ENCODE measurements at regions not wholly inside any gene's neighbourhood (a gene's known extent, or its start where the extent isn't known, plus 50 kb on each side); places are given as distances from the start of the nearest gene placed in this dataset.

DNA sequence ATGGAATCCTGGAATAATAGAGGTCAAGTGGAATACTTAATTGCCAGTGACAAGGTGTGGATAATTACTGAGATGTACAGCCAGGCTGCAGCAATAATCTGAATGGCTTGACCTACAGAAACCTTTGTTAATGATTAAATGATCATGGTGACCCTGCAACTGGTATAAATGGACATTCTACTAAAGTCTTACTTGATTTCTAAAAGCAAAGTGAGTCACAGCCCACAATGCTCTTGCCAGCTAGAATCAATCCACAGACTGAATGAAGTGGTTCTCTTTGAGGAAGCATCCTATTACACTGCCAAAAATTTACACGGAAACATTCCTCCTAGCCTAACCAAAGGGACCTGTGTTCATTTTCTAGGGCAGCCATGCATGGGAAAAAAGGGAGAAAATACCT lies 518.5 kb downstream of the SOX5 start:
- H3K36me3 Mint-ChIP-seq = no peaks in the 10 kb centered on the region
- no peak for ATAC-seq
- peaks cover 17% of the 10 kb centered on the region for H3K9me3 Mint-ChIP-seq
- H3K4me1 Mint-ChIP-seq = no peaks in the 10 kb centered on the region
- no peak for DNase-seq (ENCODE audit: low spot score in 2 of 2)
- H3K27ac Mint-ChIP-seq = no peak overlapping the region
- H3K4me3 Mint-ChIP-seq = no peak overlapping the region

DNA sequence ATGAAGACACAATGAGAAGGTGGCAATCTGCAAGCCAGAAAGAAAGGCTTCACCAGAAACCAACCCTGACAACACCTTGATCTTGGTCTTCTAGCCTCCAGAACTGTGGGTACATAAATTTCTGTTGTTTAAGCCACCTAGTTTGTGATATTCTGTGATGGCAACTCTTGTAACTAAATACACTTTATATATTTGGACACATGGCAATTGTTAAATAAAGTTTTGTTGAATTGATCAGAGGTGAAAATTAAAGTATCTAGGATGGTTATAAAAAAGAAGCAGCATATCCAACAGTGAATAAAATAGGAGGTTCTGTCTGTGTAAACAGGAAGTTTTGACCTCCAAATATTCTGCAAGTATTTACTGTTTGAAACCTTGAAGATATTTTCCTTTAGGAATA lies 516.3 kb downstream of the SOX5 start:
- no peak for ATAC-seq
- Mint-ChIP-seq H3K27ac (no peak overlapping the region), H3K4me1 (no peaks in the 10 kb centered on the region), H3K36me3 (no peaks in the 10 kb centered on the region), H3K4me3 (no peak overlapping the region), H3K9me3 (peaks cover 12% of the 10 kb centered on the region)
- DNase-seq (ENCODE audit: low spot score in 2 of 2) = no peak

DNA sequence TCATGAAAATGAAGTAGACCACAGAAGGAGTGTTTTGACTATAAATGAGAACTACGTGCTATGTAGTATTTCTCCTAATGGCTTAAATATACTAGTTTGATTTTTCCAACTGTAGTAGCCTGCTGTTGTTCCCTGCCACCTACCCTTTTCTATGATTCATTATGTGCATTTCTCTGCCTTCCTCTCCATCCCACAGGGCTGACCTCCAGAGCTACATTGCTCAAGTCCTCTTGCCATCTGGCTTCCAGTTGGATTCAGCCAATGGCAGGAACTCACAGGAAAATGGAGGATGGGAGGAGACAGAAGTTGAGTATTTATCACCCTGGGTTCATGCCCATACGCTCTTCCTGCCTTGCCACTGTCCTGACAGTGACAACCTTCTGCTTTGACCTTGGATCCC lies 515.3 kb downstream of the SOX5 start:
- H3K36me3 Mint-ChIP-seq = no peaks in the 10 kb centered on the region
- ATAC-seq = no peak
- no peak overlapping the region for H3K4me3 Mint-ChIP-seq
- H3K4me1 Mint-ChIP-seq = no peaks in the 10 kb centered on the region
- no peak overlapping the region for H3K27ac Mint-ChIP-seq
- DNase-seq (ENCODE audit: low spot score in 2 of 2) = no peak
- peaks cover 12% of the 10 kb centered on the region for H3K9me3 Mint-ChIP-seq

DNA sequence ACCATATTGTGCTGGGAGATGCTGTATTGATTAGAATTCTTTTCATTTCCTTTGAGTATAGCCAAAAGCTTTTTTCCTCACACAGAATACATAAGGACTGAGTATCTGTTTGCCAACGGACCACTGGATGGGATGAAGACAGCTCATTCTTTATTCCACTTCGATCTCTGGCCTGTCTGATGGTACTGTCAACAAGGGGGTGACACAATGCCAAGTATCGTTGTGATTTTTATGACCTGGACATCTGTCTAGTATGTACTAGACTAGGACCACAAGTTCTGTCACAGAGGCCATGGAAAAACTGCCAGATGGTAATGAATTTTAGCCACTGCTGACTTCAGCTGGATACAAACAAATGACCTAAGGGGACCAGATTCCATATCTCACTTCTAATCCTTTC lies 502.7 kb downstream of the SOX5 start:
- H3K36me3 Mint-ChIP-seq = no peaks in the 10 kb centered on the region
- DNase-seq (ENCODE audit: low spot score in 2 of 2) = no peak
- H3K27ac Mint-ChIP-seq = no peak overlapping the region
- ATAC-seq = no peak
- H3K9me3 Mint-ChIP-seq = no peaks in the 10 kb centered on the region
- H3K4me3 Mint-ChIP-seq = no peak overlapping the region
- H3K4me1 Mint-ChIP-seq = no peaks in the 10 kb centered on the region

DNA sequence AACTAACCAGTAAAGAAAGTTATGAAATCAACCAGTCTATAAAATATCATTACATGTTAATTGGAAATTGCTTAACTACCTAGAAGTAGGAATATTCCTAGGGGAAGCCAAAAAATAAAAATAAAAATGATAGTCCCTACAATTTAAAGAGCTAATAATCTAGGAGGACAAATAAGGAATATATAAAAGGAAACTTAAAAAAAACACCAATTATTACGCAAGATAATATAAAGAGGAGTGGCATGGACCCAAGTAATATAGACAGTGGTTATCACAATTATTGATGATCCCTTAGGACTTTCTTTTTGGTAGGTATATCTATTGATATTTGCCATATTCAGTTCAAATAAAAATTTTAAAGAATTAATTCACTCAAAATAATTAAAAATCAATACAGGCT lies 498.7 kb downstream of the SOX5 start:
- Mint-ChIP-seq H3K4me1 (no peaks in the 10 kb centered on the region), H3K4me3 (no peak overlapping the region), H3K27ac (no peak overlapping the region), H3K9me3 (peaks cover 7% of the 10 kb centered on the region), H3K36me3 (no peaks in the 10 kb centered on the region)
- ATAC-seq (no peak), DNase-seq (ENCODE audit: low spot score in 2 of 2) (no peak)

DNA sequence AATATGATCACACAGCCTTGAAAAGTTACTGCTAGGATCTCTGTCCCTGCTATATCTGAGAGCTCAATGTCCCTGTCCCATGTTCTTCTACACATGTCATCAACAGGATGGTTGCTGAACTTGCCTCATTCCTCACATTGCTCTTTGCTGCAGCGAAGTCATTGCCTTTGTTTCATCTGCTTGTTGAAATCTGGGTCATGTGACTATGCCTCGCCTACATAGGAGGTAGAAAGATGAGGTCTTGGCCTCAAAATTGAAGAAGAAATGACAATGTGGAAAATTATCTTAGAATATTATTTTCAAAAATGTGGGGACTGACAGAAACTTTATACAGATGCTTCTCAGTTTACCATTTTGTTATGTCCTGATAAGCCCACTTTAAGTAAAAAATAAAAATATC lies 494.2 kb downstream of the SOX5 start:
- no peaks in the 10 kb centered on the region for H3K4me1 Mint-ChIP-seq
- H3K4me3 Mint-ChIP-seq = no peak overlapping the region
- no peak for DNase-seq (ENCODE audit: low spot score in 2 of 2)
- no peaks in the 10 kb centered on the region for H3K36me3 Mint-ChIP-seq
- no peak for ATAC-seq
- peaks cover 7% of the 10 kb centered on the region for H3K9me3 Mint-ChIP-seq
- no peak overlapping the region for H3K27ac Mint-ChIP-seq

DNA sequence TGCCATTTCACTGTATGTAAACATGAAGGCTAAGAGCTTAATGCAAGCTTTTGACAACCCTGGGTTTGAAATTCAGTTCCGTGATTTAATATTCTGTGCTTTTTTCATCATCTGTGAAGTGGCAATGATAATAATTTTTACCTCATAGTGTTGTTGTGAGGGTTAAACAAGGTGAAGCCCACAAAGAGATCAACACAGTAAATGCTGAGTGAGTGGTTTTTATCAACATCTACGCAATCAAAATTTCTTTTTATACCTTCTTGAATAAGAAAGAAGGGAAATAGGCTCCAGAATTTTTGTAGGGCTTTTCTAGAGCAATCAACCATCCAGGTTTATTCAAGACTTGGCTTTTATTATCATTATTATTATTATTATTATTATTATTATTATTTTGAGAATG lies 490.8 kb downstream of the SOX5 start:
- no peak overlapping the region for H3K4me3 Mint-ChIP-seq
- ATAC-seq = no peak
- no peaks in the 10 kb centered on the region for H3K36me3 Mint-ChIP-seq
- no peak for DNase-seq (ENCODE audit: low spot score in 2 of 2)
- H3K9me3 Mint-ChIP-seq = peaks cover 11% of the 10 kb centered on the region
- H3K4me1 Mint-ChIP-seq = no peaks in the 10 kb centered on the region
- no peak overlapping the region for H3K27ac Mint-ChIP-seq

DNA sequence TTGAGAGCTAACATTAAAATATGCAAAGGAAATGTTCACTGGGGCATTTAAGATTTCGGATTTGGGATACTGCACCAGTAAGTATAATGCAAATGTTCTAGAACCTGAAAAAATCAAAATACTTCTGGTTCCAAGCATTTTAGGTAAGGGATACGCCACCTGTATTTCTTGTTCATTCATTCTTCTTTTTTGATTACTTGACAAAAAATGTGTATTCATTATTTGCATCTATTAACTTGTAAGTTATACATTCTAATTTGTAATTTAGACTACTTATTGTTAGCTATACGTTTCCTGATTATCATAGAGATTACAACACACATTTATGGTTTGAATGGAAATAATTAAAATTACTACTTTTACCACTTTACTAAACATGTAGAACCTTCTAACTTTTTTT lies 486.9 kb downstream of the SOX5 start:
- Mint-ChIP-seq H3K27ac (no peak overlapping the region), H3K4me3 (no peak overlapping the region), H3K4me1 (no peaks in the 10 kb centered on the region), H3K36me3 (no peaks in the 10 kb centered on the region), H3K9me3 (peaks cover 19% of the 10 kb centered on the region)
- ATAC-seq = no peak
- no peak for DNase-seq (ENCODE audit: low spot score in 2 of 2)

DNA sequence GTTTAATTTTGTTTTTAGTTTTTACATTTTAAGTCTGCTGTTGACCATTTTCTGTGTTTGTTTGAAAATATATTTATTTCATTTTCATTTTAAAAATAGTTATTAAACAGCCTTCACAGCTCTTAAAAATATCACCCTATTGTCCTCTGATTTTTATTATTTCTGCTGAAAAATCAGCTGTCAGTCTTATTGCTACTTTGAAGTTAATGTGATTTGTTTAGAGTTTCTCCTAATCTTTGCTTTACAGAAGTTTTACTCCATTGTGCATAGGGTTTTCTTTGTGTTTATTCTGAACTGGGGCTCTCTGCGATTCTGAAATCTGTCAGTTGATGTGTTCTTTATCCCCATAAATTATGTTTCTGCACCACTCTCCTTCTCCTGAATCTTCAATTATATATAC lies 486.3 kb downstream of the SOX5 start:
- no peak overlapping the region for H3K4me3 Mint-ChIP-seq
- no peaks in the 10 kb centered on the region for H3K4me1 Mint-ChIP-seq
- DNase-seq (ENCODE audit: low spot score in 2 of 2) = no peak
- H3K27ac Mint-ChIP-seq = no peak overlapping the region
- no peak for ATAC-seq
- H3K9me3 Mint-ChIP-seq = peaks cover 19% of the 10 kb centered on the region
- no peaks in the 10 kb centered on the region for H3K36me3 Mint-ChIP-seq

DNA sequence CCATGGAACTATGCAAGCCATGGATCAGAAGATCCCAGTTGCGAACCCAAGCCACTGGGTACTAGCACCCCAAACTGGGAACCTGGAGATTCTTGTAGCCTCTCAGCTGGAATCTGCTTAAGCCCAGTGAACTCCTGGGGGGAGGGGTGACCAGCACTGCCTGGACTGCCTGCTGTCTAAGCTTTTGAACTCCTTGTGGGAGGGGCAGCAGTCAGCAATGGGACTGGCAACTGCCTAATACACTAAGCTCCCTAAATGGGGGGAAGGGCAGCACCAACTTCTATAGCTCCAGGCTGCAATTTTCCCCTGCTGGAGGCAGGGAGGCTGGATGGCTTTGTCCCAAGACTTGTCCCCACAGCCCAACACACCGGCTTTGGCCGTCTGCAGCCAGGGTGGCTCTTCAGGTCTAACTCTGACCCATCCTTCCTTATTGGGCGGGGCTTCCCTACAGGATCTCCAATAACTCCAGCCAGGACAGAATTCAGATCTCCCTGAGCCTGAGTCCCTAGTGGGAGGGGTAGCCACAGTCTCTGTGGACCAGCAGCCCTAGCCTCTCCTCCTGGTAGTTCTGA lies 485.1 kb downstream of the SOX5 start:
- ATAC-seq = no peak
- Mint-ChIP-seq H3K9me3 (peaks cover 19% of the 10 kb centered on the region), H3K4me3 (no peak overlapping the region), H3K36me3 (no peaks in the 10 kb centered on the region), H3K4me1 (no peaks in the 10 kb centered on the region), H3K27ac (no peak overlapping the region)
- no peak for DNase-seq (ENCODE audit: low spot score in 2 of 2)

DNA sequence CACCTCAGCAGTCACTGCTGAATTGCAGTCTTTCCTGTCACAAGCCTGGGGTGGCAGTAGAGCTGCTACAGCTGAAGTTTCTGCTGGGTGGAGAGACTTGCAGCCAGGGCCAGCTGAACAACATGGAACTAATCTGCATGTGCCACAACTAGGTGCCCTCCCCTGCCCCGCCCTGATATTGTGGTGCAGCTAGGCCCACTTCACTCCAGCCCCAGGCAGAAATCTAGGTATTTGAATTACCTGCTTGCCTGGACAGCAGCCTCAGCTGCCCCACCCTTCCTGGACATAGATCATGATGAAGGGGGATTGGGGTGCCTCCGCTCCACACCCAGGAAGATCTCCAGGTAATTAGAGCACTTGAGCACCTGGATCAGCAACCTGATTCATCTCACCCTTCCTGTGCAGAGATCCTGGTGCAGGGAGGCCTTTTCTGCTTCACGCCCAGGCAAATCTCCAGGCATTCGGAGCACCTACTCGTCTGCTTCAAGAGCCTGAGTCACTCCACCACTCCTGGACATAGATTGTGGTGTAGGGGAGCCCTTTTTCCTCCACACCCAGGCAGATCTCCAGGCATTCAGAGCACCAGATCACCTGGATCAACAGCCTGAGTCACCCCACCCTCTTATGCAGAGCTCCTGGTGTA lies 477.0 kb downstream of the SOX5 start:
- DNase-seq (ENCODE audit: low spot score in 2 of 2) (no peak), ATAC-seq (no peak)
- Mint-ChIP-seq H3K9me3 (peaks cover 14% of the 10 kb centered on the region), H3K4me3 (no peak overlapping the region), H3K27ac (no peak overlapping the region), H3K36me3 (no peaks in the 10 kb centered on the region), H3K4me1 (no peaks in the 10 kb centered on the region)

DNA sequence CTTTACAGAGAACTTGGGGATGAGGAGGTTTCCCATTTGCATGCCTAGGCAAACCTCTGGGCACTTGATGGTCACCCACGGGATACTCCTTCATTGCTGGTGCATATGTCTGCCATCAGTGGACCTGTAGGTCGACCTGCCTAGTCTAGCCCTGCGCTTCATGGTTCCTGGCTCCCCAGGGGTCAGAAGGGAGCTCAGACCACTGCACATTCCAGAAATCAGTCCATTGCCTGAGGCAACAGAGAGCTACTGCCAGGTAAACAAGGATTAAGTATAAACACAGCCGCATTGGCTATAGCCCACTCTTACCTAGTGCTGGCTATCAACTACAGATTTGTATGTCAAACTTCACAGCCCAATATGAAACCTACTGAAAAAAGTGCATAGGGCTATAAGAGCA lies 476.4 kb downstream of the SOX5 start:
- DNase-seq (ENCODE audit: low spot score in 2 of 2) (no peak), ATAC-seq (no peak)
- no peak overlapping the region for H3K27ac Mint-ChIP-seq
- no peaks in the 10 kb centered on the region for H3K36me3 Mint-ChIP-seq
- peaks cover 14% of the 10 kb centered on the region for H3K9me3 Mint-ChIP-seq
- no peaks in the 10 kb centered on the region for H3K4me1 Mint-ChIP-seq
- H3K4me3 Mint-ChIP-seq = no peak overlapping the region

DNA sequence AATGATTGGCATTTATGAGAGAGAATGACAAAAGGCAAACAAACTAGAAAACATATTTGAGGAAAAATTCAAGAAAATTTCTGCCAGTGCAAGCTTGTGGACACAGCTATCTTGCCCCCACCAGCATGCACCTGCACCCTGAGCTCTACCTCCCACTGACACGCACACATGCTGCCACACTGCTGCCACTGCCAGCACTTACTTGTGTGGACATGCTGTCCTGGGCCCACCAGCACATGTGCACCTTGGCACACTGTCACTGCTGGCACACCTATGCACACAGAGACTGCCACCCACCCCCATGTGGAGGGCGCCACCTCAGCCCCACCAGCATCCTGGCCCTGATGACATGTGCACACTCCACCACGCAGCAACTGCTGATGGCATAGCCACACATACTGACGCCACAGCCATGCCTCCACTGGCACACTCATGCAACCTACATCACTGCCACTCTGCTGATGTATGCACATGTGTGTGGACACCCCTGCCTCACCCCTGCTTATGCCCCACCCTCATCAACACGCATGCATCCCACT lies 475.0 kb downstream of the SOX5 start:
- Mint-ChIP-seq H3K4me1 (no peaks in the 10 kb centered on the region), H3K36me3 (no peaks in the 10 kb centered on the region), H3K27ac (no peak overlapping the region), H3K9me3 (peaks cover 20% of the 10 kb centered on the region), H3K4me3 (no peak overlapping the region)
- DNase-seq (ENCODE audit: low spot score in 2 of 2) (no peak), ATAC-seq (peak; percentile 19)

Data from stimulated activated effector memory CD8-positive, alpha-beta T cell treated with anti-CD3 and anti-CD28 coated beads, Interleukin-12 subunit alpha, Interleukin-12 subunit beta, amount 100 ng/mL, for 72 hours (primary cell).